Cardiac muscle cell (in vitro differentiated cells and primary cell): ENCODE measurements at regions not wholly inside any gene's neighbourhood (a gene's known extent, or its start where the extent isn't known, plus 50 kb on each side); places are given as distances from the start of the nearest gene placed in this dataset.

Experiments used
- DNase-seq, 2 donors: peaks; one replicate each; pipeline versions ENCODE4 v3.0.0 to v3.0.0-alpha.2; 2010 to 2017; ENCODE audit warnings: low read depth in 1 of 2, low spot score in 1 of 2
- H3K27ac ChIP-seq: fragments of 200-600 bp; sonication (generic); 2 replicates; pipeline ENCODE4 v1.5.1; 2016
- H3K27me3 ChIP-seq: fragments of 200-600 bp; sonication (generic); 2 replicates; pipeline ENCODE4 v1.6.0; 2016; ENCODE audit warnings: control low read depth
- H3K36me3 ChIP-seq: fragments of 200-600 bp; sonication (generic); 2 replicates; pipeline ENCODE4 v1.5.1; 2016; ENCODE audit warnings: control low read depth
- H3K4me1 ChIP-seq: fragments of 200-600 bp; sonication (generic); 2 replicates; pipeline ENCODE4 v1.8.1; 2017; ENCODE audit warnings: low read depth, mild to moderate bottlenecking, mixed run types
- H3K4me3 ChIP-seq: fragments of 200-600 bp; sonication (generic); 2 replicates; pipeline ENCODE4 v1.5.1; 2016; ENCODE audit warnings: mild to moderate bottlenecking
- H3K9me3 ChIP-seq: fragments of 200-600 bp; sonication (generic); 2 replicates; pipeline ENCODE4 v1.5.1; 2017; ENCODE audit warnings: low read depth, mild to moderate bottlenecking, control low read depth
- CTCF ChIP-seq: IDR thresholded peaks from 2 replicates; pipeline ENCODE4 v1.5.1; 2012; ENCODE audit warnings: low read depth, mild to moderate bottlenecking, low read length

GRCh38 chr18:78304192-78305164, 675.1 kb upstream of the SALL3 start:
- Histone ChIP-seq H3K4me3 (no peak overlapping the region), H3K4me1 (no peaks in the 10 kb centered on the region), H3K36me3 (no peaks in the 10 kb centered on the region), H3K9me3 (no peaks in the 10 kb centered on the region), H3K27ac (no peak overlapping the region), H3K27me3 (no peaks in the 10 kb centered on the region)
- DNase-seq = no peak
- TF ChIP-seq CTCF = no peak

- TF ChIP-seq CTCF = no peak
- Histone ChIP-seq H3K27ac (no peak overlapping the region), H3K4me1 (no peaks in the 10 kb centered on the region), H3K4me3 (no peak overlapping the region), H3K27me3 (no peaks in the 10 kb centered on the region), H3K36me3 (no peaks in the 10 kb centered on the region), H3K9me3 (no peaks in the 10 kb centered on the region)
- DNase-seq = no peak
These were observed 673.8 kb upstream of the SALL3 start for GRCh38 chr18:78305789-78306188.

GRCh38 chr18:78309307-78309706, 670.3 kb upstream of the SALL3 start:
- TF ChIP-seq CTCF = no peak

DNA sequence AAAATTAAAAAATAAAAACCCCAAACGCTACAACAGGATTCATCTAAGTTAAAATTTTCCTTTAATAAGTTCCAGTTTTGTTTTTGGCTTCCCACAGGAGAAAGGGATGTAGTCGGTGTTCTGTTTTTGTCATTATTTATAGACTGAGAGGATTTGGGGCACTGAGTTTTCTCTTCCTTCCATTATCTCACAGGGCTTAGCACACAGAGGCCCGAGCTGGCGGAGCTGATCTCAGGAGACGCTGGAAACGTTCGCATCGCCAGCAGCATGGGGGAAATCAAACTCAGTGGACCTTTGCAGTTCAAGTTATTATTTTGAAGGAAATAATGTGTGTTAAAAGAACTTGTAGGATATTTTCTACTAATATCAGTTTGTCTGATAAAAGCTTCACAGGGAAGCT, 669.7 kb upstream of the SALL3 start:
- TF ChIP-seq CTCF = no peak
- Histone ChIP-seq H3K27me3 (no peaks in the 10 kb centered on the region), H3K27ac (no peak overlapping the region), H3K4me3 (no peak overlapping the region), H3K9me3 (no peaks in the 10 kb centered on the region), H3K36me3 (no peaks in the 10 kb centered on the region), H3K4me1 (no peaks in the 10 kb centered on the region)
- no peak for DNase-seq

More at GRCh38 chr18:78309307-78309706, 670.3 kb upstream of the SALL3 start:
- Histone ChIP-seq H3K27ac (no peak overlapping the region), H3K36me3 (no peaks in the 10 kb centered on the region), H3K27me3 (no peaks in the 10 kb centered on the region), H3K9me3 (no peaks in the 10 kb centered on the region), H3K4me3 (no peak overlapping the region), H3K4me1 (no peaks in the 10 kb centered on the region)
- DNase-seq = no peak

- Histone ChIP-seq H3K9me3 (no peaks in the 10 kb centered on the region), H3K36me3 (no peaks in the 10 kb centered on the region), H3K27me3 (no peaks in the 10 kb centered on the region), H3K27ac (no peak overlapping the region), H3K4me1 (peaks cover 4% of the 10 kb centered on the region), H3K4me3 (no peak overlapping the region)
- TF ChIP-seq CTCF = no peak
- DNase-seq = no peak
These were observed 660.4 kb upstream of the SALL3 start for GRCh38 chr18:78319264-78319663.
